T-helper 1 cell treated with Interleukin-12 subunit alpha and Interleukin-12 subunit beta and Interleukin-4 antibody, amounts not matched to agents 30 μg/mL and 1 μg/mL, for 36 hours (primary cell): ENCODE measurements at regions not wholly inside any gene's neighbourhood (a gene's known extent, or its start where the extent isn't known, plus 50 kb on each side); places are given as distances from the start of the nearest gene placed in this dataset.
"Not testable (repeated sequence)": the region's sequence is repeated elsewhere in the genome, so short reads cannot be mapped to it uniquely, and the experiment has no call there.

Source experiments
- H3K27ac Mint-ChIP-seq: one replicate; pipeline ENCODE4 v1.8.0; 2021; ENCODE audit warnings: mild to moderate bottlenecking, mixed read lengths
- H3K27me3 Mint-ChIP-seq: one replicate; pipeline ENCODE4 v1.8.0; 2021; ENCODE audit warnings: low read depth, mixed read lengths
- H3K36me3 Mint-ChIP-seq: one replicate; pipeline ENCODE4 v1.8.0; 2021; ENCODE audit warnings: low read depth, mixed read lengths
- H3K4me1 Mint-ChIP-seq: one replicate; pipeline ENCODE4 v1.8.0; 2021; ENCODE audit warnings: low read depth, mixed read lengths
- H3K4me3 Mint-ChIP-seq: one replicate; pipeline ENCODE4 v1.8.0; 2021; ENCODE audit warnings: mild to moderate bottlenecking, moderate library complexity, mixed read lengths
- H3K9me3 Mint-ChIP-seq: one replicate; pipeline ENCODE4 v1.8.0; 2021; ENCODE audit warnings: mixed read lengths

- H3K9me3 Mint-ChIP-seq = peaks cover 8% of the 10 kb centered on the region
- no peaks in the 10 kb centered on the region for H3K4me1 Mint-ChIP-seq
- no peak overlapping the region for H3K4me3 Mint-ChIP-seq
- no peaks in the 10 kb centered on the region for H3K36me3 Mint-ChIP-seq
- no peak overlapping the region for H3K27ac Mint-ChIP-seq
- H3K27me3 Mint-ChIP-seq = peaks cover 8% of the 10 kb centered on the region
These were observed 151.7 kb upstream of the ZNF648 start for GRCh38 chr1:182213163-182213562.

- Mint-ChIP-seq H3K36me3 (no peaks in the 10 kb centered on the region), H3K27me3 (peaks cover 3% of the 10 kb centered on the region), H3K4me3 (no peak overlapping the region), H3K9me3 (peaks cover 5% of the 10 kb centered on the region), H3K4me1 (peaks cover under 1% of the 10 kb centered on the region), H3K27ac (no peak overlapping the region)
These were observed 149.9 kb upstream of the ZNF648 start for GRCh38 chr1:182211386-182211785.

- Mint-ChIP-seq H3K27ac (no peak overlapping the region), H3K27me3 (peaks cover 3% of the 10 kb centered on the region), H3K4me3 (no peak overlapping the region)
These were observed 148.9 kb upstream of the ZNF648 start for GRCh38 chr1:182210417-182210816.

GRCh38 chr1:182207300-182207699, 145.8 kb upstream of the ZNF648 start:
- H3K4me3 Mint-ChIP-seq = no peak overlapping the region

More at GRCh38 chr1:182210417-182210816, 148.9 kb upstream of the ZNF648 start:
- H3K4me1 Mint-ChIP-seq = peaks cover 6% of the 10 kb centered on the region
- H3K9me3 Mint-ChIP-seq = peaks cover 5% of the 10 kb centered on the region
- H3K36me3 Mint-ChIP-seq = no peaks in the 10 kb centered on the region

GRCh38 chr1:182206626-182207239, 145.2 kb upstream of the ZNF648 start:
- no peak overlapping the region for H3K4me3 Mint-ChIP-seq
- H3K9me3 Mint-ChIP-seq = peaks cover 4% of the 10 kb centered on the region
- peaks cover 3% of the 10 kb centered on the region for H3K27me3 Mint-ChIP-seq
- H3K27ac Mint-ChIP-seq = no peak overlapping the region
- H3K4me1 Mint-ChIP-seq = peaks cover 6% of the 10 kb centered on the region
- H3K36me3 Mint-ChIP-seq = no peaks in the 10 kb centered on the region

More at GRCh38 chr1:182207300-182207699, 145.8 kb upstream of the ZNF648 start:
- H3K27me3 Mint-ChIP-seq = peaks cover 3% of the 10 kb centered on the region
- peaks cover 6% of the 10 kb centered on the region for H3K4me1 Mint-ChIP-seq
- H3K27ac Mint-ChIP-seq = no peak overlapping the region
- H3K36me3 Mint-ChIP-seq = no peaks in the 10 kb centered on the region
- H3K9me3 Mint-ChIP-seq = peaks cover 4% of the 10 kb centered on the region

- H3K4me3 Mint-ChIP-seq = no peak overlapping the region
- H3K27me3 Mint-ChIP-seq = peaks cover 3% of the 10 kb centered on the region
- H3K27ac Mint-ChIP-seq = no peak overlapping the region
- H3K36me3 Mint-ChIP-seq = peaks cover under 1% of the 10 kb centered on the region
- peaks cover 6% of the 10 kb centered on the region for H3K4me1 Mint-ChIP-seq
- peaks cover 4% of the 10 kb centered on the region for H3K9me3 Mint-ChIP-seq
These were observed 144.0 kb upstream of the ZNF648 start for GRCh38 chr1:182205351-182206022.

GRCh38 chr1:182203191-182203875, 141.8 kb upstream of the ZNF648 start:
- Mint-ChIP-seq H3K9me3 (peaks cover 4% of the 10 kb centered on the region), H3K36me3 (peaks cover 1% of the 10 kb centered on the region), H3K4me3 (no peak overlapping the region), H3K27me3 (no peaks in the 10 kb centered on the region), H3K4me1 (peaks cover 6% of the 10 kb centered on the region), H3K27ac (no peak overlapping the region)

GRCh38 chr1:182201490-182201889, 140.0 kb upstream of the ZNF648 start:
- H3K27me3 Mint-ChIP-seq, H3K36me3 Mint-ChIP-seq, H3K4me1 Mint-ChIP-seq, H3K4me3 Mint-ChIP-seq, H3K27ac Mint-ChIP-seq, H3K9me3 Mint-ChIP-seq: not testable (repeated sequence)

GRCh38 chr1:182200025-182200812, 138.7 kb upstream of the ZNF648 start:
- Mint-ChIP-seq H3K36me3 (peaks cover 1% of the 10 kb centered on the region), H3K9me3 (peaks cover 4% of the 10 kb centered on the region), H3K4me1 (no peaks in the 10 kb centered on the region), H3K27ac (no peak overlapping the region), H3K27me3 (no peaks in the 10 kb centered on the region), H3K4me3 (no peak overlapping the region)

GRCh38 chr1:182198006-182198605, 136.6 kb upstream of the ZNF648 start:
- no peak overlapping the region for H3K27ac Mint-ChIP-seq
- H3K36me3 Mint-ChIP-seq = peaks cover 1% of the 10 kb centered on the region
- no peaks in the 10 kb centered on the region for H3K4me1 Mint-ChIP-seq

GRCh38 chr1:182196897-182197870, 135.7 kb upstream of the ZNF648 start:
- Mint-ChIP-seq H3K27ac (no peak overlapping the region), H3K4me3 (no peak overlapping the region), H3K27me3 (peaks cover 8% of the 10 kb centered on the region), H3K36me3 (peaks cover 1% of the 10 kb centered on the region), H3K9me3 (no peaks in the 10 kb centered on the region), H3K4me1 (no peaks in the 10 kb centered on the region)

More at GRCh38 chr1:182198006-182198605, 136.6 kb upstream of the ZNF648 start:
- Mint-ChIP-seq H3K4me3 (no peak overlapping the region), H3K27me3 (peaks cover 8% of the 10 kb centered on the region), H3K9me3 (no peaks in the 10 kb centered on the region)

GRCh38 chr1:182195733-182196132, 134.2 kb upstream of the ZNF648 start:
- Mint-ChIP-seq H3K27me3 (peaks cover 8% of the 10 kb centered on the region), H3K4me3 (no peak overlapping the region), H3K9me3 (no peaks in the 10 kb centered on the region), H3K36me3 (peaks cover 1% of the 10 kb centered on the region), H3K4me1 (peaks cover 2% of the 10 kb centered on the region), H3K27ac (no peak overlapping the region)

GRCh38 chr1:182193908-182194550, 132.5 kb upstream of the ZNF648 start:
- Mint-ChIP-seq H3K9me3 (no peaks in the 10 kb centered on the region), H3K4me1 (peaks cover 4% of the 10 kb centered on the region), H3K27me3 (peaks cover 12% of the 10 kb centered on the region), H3K27ac (no peak overlapping the region), H3K36me3 (no peaks in the 10 kb centered on the region), H3K4me3 (no peak overlapping the region)
